ENCODE measurements at regions not wholly inside any gene's neighbourhood (a gene's known extent, or its start where the extent isn't known, plus 50 kb on each side); places are given as distances from the start of the nearest gene placed in this dataset.

DNA sequence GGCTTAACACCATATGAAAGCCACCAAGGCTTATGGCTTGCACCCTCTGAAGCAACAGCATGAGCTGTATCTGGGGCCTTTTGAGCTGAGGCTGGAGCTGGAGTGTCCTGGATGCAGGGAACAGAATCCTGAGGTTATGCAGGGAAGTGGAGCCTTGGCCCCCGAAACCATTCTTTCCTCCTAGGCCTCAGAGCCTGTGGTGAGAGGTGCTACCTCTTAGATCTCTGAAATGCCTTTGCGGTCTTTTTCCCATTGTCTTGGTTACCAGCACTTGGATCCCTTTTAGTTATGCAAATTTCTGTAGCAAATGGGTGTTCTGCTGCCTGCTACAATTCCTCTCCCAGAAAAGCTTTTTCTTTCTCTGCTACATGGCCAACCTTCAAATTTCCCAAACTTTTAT lies 72.7 kb upstream of the CLPB start:
- TF ChIP-seq, protein P1, sequence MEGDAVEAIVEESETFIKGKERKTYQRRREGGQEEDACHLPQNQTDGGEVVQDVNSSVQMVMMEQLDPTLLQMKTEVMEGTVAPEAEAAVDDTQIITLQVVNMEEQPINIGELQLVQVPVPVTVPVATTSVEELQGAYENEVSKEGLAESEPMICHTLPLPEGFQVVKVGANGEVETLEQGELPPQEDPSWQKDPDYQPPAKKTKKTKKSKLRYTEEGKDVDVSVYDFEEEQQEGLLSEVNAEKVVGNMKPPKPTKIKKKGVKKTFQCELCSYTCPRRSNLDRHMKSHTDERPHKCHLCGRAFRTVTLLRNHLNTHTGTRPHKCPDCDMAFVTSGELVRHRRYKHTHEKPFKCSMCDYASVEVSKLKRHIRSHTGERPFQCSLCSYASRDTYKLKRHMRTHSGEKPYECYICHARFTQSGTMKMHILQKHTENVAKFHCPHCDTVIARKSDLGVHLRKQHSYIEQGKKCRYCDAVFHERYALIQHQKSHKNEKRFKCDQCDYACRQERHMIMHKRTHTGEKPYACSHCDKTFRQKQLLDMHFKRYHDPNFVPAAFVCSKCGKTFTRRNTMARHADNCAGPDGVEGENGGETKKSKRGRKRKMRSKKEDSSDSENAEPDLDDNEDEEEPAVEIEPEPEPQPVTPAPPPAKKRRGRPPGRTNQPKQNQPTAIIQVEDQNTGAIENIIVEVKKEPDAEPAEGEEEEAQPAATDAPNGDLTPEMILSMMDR (conservative IDR thresholded peaks at IDR 0.05; ENCODE audit: low read depth, low read length), result no peak
- TF ChIP-seq, protein P2, sequence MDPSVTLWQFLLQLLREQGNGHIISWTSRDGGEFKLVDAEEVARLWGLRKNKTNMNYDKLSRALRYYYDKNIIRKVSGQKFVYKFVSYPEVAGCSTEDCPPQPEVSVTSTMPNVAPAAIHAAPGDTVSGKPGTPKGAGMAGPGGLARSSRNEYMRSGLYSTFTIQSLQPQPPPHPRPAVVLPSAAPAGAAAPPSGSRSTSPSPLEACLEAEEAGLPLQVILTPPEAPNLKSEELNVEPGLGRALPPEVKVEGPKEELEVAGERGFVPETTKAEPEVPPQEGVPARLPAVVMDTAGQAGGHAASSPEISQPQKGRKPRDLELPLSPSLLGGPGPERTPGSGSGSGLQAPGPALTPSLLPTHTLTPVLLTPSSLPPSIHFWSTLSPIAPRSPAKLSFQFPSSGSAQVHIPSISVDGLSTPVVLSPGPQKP (IDR thresholded peaks at IDR 0.05; ENCODE audit: borderline replicate concordance, low read depth, low read length), result no peak
- TF ChIP-seq RAD21 (IDR thresholded peaks at IDR 0.05; ENCODE audit: low read length), result no peak
- TF ChIP-seq CEBPB (IDR thresholded peaks at IDR 0.05; ENCODE audit: low read depth, low read length), result no peak
- no peak for TF ChIP-seq MAZ (IDR thresholded peaks at IDR 0.05; ENCODE audit: borderline replicate concordance, low read depth, low read length)

Measured in IMR-90 (cell line).